ENCODE measurements at regions not wholly inside any gene's neighbourhood (a gene's known extent, or its start where the extent isn't known, plus 50 kb on each side); places are given as distances from the start of the nearest gene placed in this dataset.

GRCh38 chr9:116008278-116008677, 145.3 kb upstream of the PAPPA start (continued):
- no peak for TF ChIP-seq ZNF770 (CRISPR knock-in tag; IDR thresholded peaks at IDR 0.05)
- no peak for TF ChIP-seq GABPB1 (CRISPR knock-in tag; IDR thresholded peaks at IDR 0.05)
- no peak for TF ChIP-seq KDM1A (CRISPR knock-in tag; IDR thresholded peaks at IDR 0.05)
- TF ChIP-seq ZNF326 (CRISPR knock-in tag; IDR thresholded peaks at IDR 0.05; ENCODE audit: borderline replicate concordance): no peak

- WGBS (ENCODE audit: low lambda C conversion rate): 11% methylated on average over 2 of the region's 2 CpGs
- POLR2A ChIA-PET: no interaction called here
- ATAC-seq: no peak
- Histone ChIP-seq H2AFZ (ENCODE audit: low read length) (no peak overlapping the region), H3K4me2 (ENCODE audit: low read depth, low read length) (no peak overlapping the region), H3K4me3 (replicated peaks in 1 of 3; ENCODE audit: insufficient read depth in 1 of 3, low read depth in 2 of 3, low read length in 3 of 3) (no peak overlapping the region), H3K79me2 (ENCODE audit: insufficient read depth, low read length) (no peaks in the 10 kb centered on the region), H3K9ac (ENCODE audit: insufficient read depth, low read depth, low read length) (no peak overlapping the region), H3K27ac (ENCODE audit: extremely low read length, insufficient read depth, low read length) (no peak overlapping the region), H3K9me3 (ENCODE audit: low read length) (no peaks in the 10 kb centered on the region), H4K20me1 (ENCODE audit: insufficient read depth, low read length) (no peaks in the 10 kb centered on the region), H3K36me3 (replicated peaks in 1 of 2; ENCODE audit: control insufficient read depth in 1 of 2, insufficient read depth in 2 of 2, low read length in 2 of 2) (no peaks in the 10 kb centered on the region), H3K27me3 (ENCODE audit: control insufficient read depth in 1 of 2, insufficient read depth in 2 of 2, low read length in 2 of 2) (no peaks in the 10 kb centered on the region; a peak in 1 of 5 replicates), H3K4me1 (ENCODE audit: insufficient read depth, low read length) (no peaks in the 10 kb centered on the region)
- in situ Hi-C loops (cut with HindIII; ENCODE audit: extremely low pct_ligation_motif_present, low pct_unique_long_range_greater_than_20kb): no loop called here
- no peak for DNase-seq (ENCODE audit: low spot score)
- no TSS peak for BruUV-seq (replicated peaks)
- FAIRE-seq: no peak
- TF ChIP-seq KLF11 (CRISPR knock-in tag; IDR thresholded peaks at IDR 0.05) (no peak), PTBP1 (IDR thresholded peaks at IDR 0.05; ENCODE audit: low read depth, low read length, poor library complexity, severe bottlenecking) (no peak)
- intact Hi-C loops (cut with micrococcal nuclease; ENCODE audit: unreplicated experiment): no loop called here
- CTCF ChIA-PET (ENCODE audit: low intra/inter-chr PET ratio, low total read pairs): no interaction called here
Measured at GRCh38 chr9:116009420-116009819, 144.2 kb upstream of the PAPPA start.

- H3K4me1 ChIP-seq (ENCODE audit: insufficient read depth, low read length): no peaks in the 10 kb centered on the region
- no peaks in the 10 kb centered on the region for H3K79me2 ChIP-seq (ENCODE audit: insufficient read depth, low read length)
- H3K36me3 ChIP-seq (replicated peaks in 1 of 2; ENCODE audit: control insufficient read depth in 1 of 2, insufficient read depth in 2 of 2, low read length in 2 of 2): no peaks in the 10 kb centered on the region
- in situ Hi-C loops (cut with HindIII; ENCODE audit: extremely low pct_ligation_motif_present, low pct_unique_long_range_greater_than_20kb) (no loop called here), intact Hi-C loops (cut with micrococcal nuclease; ENCODE audit: unreplicated experiment) (no loop called here)
- no peaks in the 10 kb centered on the region for H3K27me3 ChIP-seq (ENCODE audit: control insufficient read depth in 1 of 2, insufficient read depth in 2 of 2, low read length in 2 of 2)
- no peak for DNase-seq (ENCODE audit: low spot score)
- no peak overlapping the region for H2AFZ ChIP-seq (ENCODE audit: low read length)
- BruUV-seq (replicated peaks): no TSS peak
- no peak for ATAC-seq
- ChIA-PET CTCF (ENCODE audit: low intra/inter-chr PET ratio, low total read pairs) (no interaction called here), POLR2A (no interaction called here)
- no peak overlapping the region for H3K27ac ChIP-seq (ENCODE audit: extremely low read length, insufficient read depth, low read length)
- FAIRE-seq: no peak
- H3K4me2 ChIP-seq (ENCODE audit: low read depth, low read length): no peak overlapping the region
- H4K20me1 ChIP-seq (ENCODE audit: insufficient read depth, low read length): no peaks in the 10 kb centered on the region
- no peaks in the 10 kb centered on the region for H3K9me3 ChIP-seq (ENCODE audit: low read length)
- no peak overlapping the region for H3K4me3 ChIP-seq (replicated peaks in 1 of 3; ENCODE audit: insufficient read depth in 1 of 3, low read depth in 2 of 3, low read length in 3 of 3)
- no peak overlapping the region for H3K9ac ChIP-seq (ENCODE audit: insufficient read depth, low read depth, low read length)
- TF ChIP-seq CERS6 (CRISPR knock-in tag; IDR thresholded peaks at IDR 0.05) (no peak), IRF9 (CRISPR knock-in tag; IDR thresholded peaks at IDR 0.05; ENCODE audit: borderline replicate concordance) (no peak)
Measured at GRCh38 chr9:116015855-116016254, 137.7 kb upstream of the PAPPA start.
